Hepatocyte (in vitro differentiated cells): ENCODE measurements at regions not wholly inside any gene's neighbourhood (a gene's known extent, or its start where the extent isn't known, plus 50 kb on each side); places are given as distances from the start of the nearest gene placed in this dataset.

Experiments used
- DNase-seq: peaks from one replicate; pipeline ENCODE4 v3.0.0-alpha.2; 2016; ENCODE audit warnings: low spot score
- H2AFZ ChIP-seq: fragments of 200-600 bp; sonication (generic); 2 replicates; pipeline ENCODE4 v1.6.0; 2016; ENCODE audit warnings: antibody characterized with exemption, mild to moderate bottlenecking
- H3K27ac ChIP-seq: fragments of 200-600 bp; sonication (generic); 2 replicates; pipeline ENCODE4 v1.5.1; 2016; ENCODE audit warnings: mild to moderate bottlenecking
- H3K27me3 ChIP-seq: fragments of 200-600 bp; sonication (generic); 2 replicates; pipeline ENCODE4 v1.6.1; 2016
- H3K36me3 ChIP-seq: fragments of 200-600 bp; sonication (generic); replicated peaks from 2 replicates; pipeline ENCODE4 v1.5.1; 2016; ENCODE audit warnings: low read depth; ENCODE audit not compliant: insufficient read depth
- H3K4me1 ChIP-seq: fragments of 200-600 bp; sonication (generic); 2 replicates; pipeline ENCODE4 v1.5.1; 2016; ENCODE audit warnings: mild to moderate bottlenecking, moderate library complexity; ENCODE audit not compliant: insufficient read depth
- H3K4me2 ChIP-seq: fragments of 200-600 bp; sonication (generic); 2 replicates; pipeline ENCODE4 v1.6.0; 2016
- H3K4me3 ChIP-seq: fragments of 200-600 bp; sonication (generic); 2 replicates; pipeline ENCODE4 v1.5.1; 2016; ENCODE audit warnings: mild to moderate bottlenecking
- H3K79me2 ChIP-seq: fragments of 200-600 bp; sonication (generic); 2 replicates; pipeline ENCODE4 v1.6.0; 2017; ENCODE audit warnings: mild to moderate bottlenecking
- H3K9me2 ChIP-seq: fragments of 200-600 bp; sonication (generic); replicated peaks from 2 replicates; pipeline ENCODE4 v1.6.0; 2017; ENCODE audit warnings: mild to moderate bottlenecking; ENCODE audit not compliant: insufficient read depth
- H3K9me3 ChIP-seq: fragments of 200-600 bp; sonication (generic); 2 replicates; pipeline ENCODE4 v1.5.1; 2016; ENCODE audit warnings: low read depth, mild to moderate bottlenecking
- H4K20me1 ChIP-seq: fragments of 200-600 bp; sonication (generic); 2 replicates; pipeline ENCODE4 v1.6.0; 2016; ENCODE audit warnings: mild to moderate bottlenecking; ENCODE audit not compliant: insufficient read depth, poor library complexity, severe bottlenecking
- CTCF ChIP-seq: fragments of 200-600 bp; sonication (generic); IDR thresholded peaks from 2 replicates; pipeline ENCODE4 v1.5.1; 2016; ENCODE audit warnings: antibody characterized with exemption, mild to moderate bottlenecking; ENCODE audit not compliant: poor library complexity
- EZH2 ChIP-seq: fragments of 200-600 bp; sonication (generic); IDR thresholded peaks from 2 replicates; pipeline ENCODE4 v1.6.1; 2016; ENCODE audit warnings: antibody characterized with exemption, mild to moderate bottlenecking, borderline replicate concordance
- EZH2phosphoT487 ChIP-seq: fragments of 200-600 bp; sonication (generic); IDR thresholded peaks from one replicate; pipeline ENCODE4 v1.6.1; 2018; ENCODE audit warnings: antibody characterized with exemption, mild to moderate bottlenecking, low read depth, moderate library complexity; ENCODE audit not compliant: unreplicated experiment, severe bottlenecking
- WGBS: methylation state at CpG from one replicate; pipeline ENCODE4 v1.1.6; 2016; ENCODE audit warnings: low lambda C conversion rate; ENCODE audit errors: missing lambda C conversion rate; 5-methylcytosine and 5-hydroxymethylcytosine counted together

- no peak overlapping the region for H2AFZ ChIP-seq
- WGBS: 89% methylated on average over 17 of the region's 17 CpGs
Measured at GRCh38 chrX:1094566-1095333, 117.7 kb downstream of the CRLF2 start.

GRCh38 chrX:1093586-1094421 is 118.6 kb downstream of the CRLF2 start:
- Histone ChIP-seq H3K9me3 (no peaks in the 10 kb centered on the region), H3K4me2 (no peak overlapping the region), H3K4me3 (no peak overlapping the region), H3K36me3 (no peaks in the 10 kb centered on the region), H3K27ac (no peak overlapping the region), H3K4me1 (no peaks in the 10 kb centered on the region), H2AFZ (no peak overlapping the region), H4K20me1 (no peaks in the 10 kb centered on the region), H3K9me2 (no peaks in the 10 kb centered on the region), H3K79me2 (no peaks in the 10 kb centered on the region), H3K27me3 (no peaks in the 10 kb centered on the region)
- 67% methylated on average over 26 of the region's 26 CpGs for WGBS
- TF ChIP-seq EZH2 (no peak), EZH2phosphoT487 (no peak), CTCF (no peak)
- no peak for DNase-seq

More at GRCh38 chrX:1094566-1095333, 117.7 kb downstream of the CRLF2 start:
- Histone ChIP-seq H3K4me3 (no peak overlapping the region), H3K36me3 (no peaks in the 10 kb centered on the region), H3K27ac (no peak overlapping the region), H3K4me2 (no peak overlapping the region), H3K27me3 (no peaks in the 10 kb centered on the region), H3K9me2 (no peaks in the 10 kb centered on the region), H4K20me1 (no peaks in the 10 kb centered on the region), H3K9me3 (no peaks in the 10 kb centered on the region), H3K79me2 (no peaks in the 10 kb centered on the region), H3K4me1 (no peaks in the 10 kb centered on the region)
- no peak for TF ChIP-seq EZH2
- no peak for TF ChIP-seq EZH2phosphoT487
- TF ChIP-seq CTCF: no peak
- DNase-seq: no peak

- H3K4me2 ChIP-seq: no peak overlapping the region
- H2AFZ ChIP-seq: no peak overlapping the region
- H3K79me2 ChIP-seq: no peaks in the 10 kb centered on the region
- no peak overlapping the region for H3K27ac ChIP-seq
- H3K9me3 ChIP-seq: no peaks in the 10 kb centered on the region
- no peaks in the 10 kb centered on the region for H3K4me1 ChIP-seq
- no peaks in the 10 kb centered on the region for H3K27me3 ChIP-seq
- no peaks in the 10 kb centered on the region for H3K36me3 ChIP-seq
- 51% methylated on average over 14 of the region's 14 CpGs for WGBS
- H3K4me3 ChIP-seq: no peak overlapping the region
- TF ChIP-seq EZH2 (no peak), EZH2phosphoT487 (no peak), CTCF (no peak)
- H4K20me1 ChIP-seq: no peaks in the 10 kb centered on the region
- H3K9me2 ChIP-seq: no peaks in the 10 kb centered on the region
- DNase-seq: no peak
Measured at GRCh38 chrX:1093121-1093520, 119.3 kb downstream of the CRLF2 start.
